ENCODE measurements at regions not wholly inside any gene's neighbourhood (a gene's known extent, or its start where the extent isn't known, plus 50 kb on each side); places are given as distances from the start of the nearest gene placed in this dataset.

DNA sequence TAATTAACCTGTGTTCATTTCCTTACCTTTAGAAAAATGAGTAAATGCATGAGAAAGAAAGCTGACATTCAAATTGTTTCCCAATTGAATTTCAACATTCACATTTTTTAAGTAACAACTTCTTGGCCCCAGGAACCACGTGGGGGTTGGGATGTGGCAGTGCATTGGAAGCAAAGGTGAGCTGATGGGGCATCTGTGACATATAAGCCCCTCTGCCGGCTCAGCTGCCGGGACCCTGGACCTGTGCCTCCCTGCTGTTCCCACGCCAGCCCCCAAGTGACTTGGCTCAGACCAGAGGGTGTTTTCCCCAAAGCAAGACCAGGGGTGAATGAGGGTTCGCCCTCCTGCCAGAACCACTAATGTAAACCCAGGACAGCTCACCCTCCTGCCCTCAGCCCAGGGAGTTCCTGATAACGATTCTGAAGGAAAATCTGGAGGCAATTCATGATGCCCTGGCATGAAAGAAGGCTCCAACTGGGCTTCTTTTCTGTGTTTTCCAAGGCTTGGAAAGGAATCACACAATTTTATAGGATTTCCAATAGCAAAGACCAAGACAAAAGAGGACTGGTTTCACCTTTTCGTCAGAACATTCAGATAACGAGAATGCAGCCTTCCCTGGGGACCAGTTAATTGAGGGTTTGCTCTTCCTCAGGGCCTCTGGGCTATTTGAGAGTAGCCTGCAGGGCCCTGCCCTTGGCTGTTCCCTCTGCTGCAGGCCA is 193.2 kb upstream of the TWIST2 start:
- DNase-seq (ENCODE audit: low read depth) = no peak

DNA sequence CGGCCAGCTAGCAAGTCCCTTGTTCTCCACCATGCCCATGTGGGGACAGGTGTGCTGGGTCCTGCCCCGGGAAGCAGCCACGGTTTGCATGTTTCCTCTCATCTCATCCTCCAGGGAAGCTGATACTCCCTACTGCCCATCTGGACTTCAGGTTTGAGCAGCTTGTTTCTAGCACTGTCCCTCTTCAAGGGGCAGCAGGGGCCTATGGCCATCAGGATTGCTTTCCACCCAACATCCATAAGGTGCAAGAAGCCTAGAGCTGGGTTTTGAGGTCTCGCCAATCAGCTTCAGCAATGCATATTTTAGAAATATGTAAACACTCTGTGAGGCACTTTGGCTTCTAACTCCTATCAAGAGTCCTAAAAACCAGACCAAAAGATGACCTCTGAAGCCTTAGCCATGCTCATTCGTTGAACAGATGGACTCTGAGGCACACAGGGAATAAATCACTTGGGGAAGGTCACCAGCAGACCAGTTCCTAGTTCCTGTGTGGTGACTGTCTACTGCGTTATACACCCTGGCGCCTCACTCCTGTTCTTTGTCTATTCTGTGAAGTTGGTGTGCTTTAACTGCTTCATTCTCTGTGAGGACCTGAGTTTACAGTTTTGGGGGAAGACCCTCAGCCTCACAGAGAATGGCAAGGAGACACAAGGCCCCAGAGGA is 192.6 kb upstream of the TWIST2 start:
- no peak for DNase-seq (ENCODE audit: low read depth)

DNA sequence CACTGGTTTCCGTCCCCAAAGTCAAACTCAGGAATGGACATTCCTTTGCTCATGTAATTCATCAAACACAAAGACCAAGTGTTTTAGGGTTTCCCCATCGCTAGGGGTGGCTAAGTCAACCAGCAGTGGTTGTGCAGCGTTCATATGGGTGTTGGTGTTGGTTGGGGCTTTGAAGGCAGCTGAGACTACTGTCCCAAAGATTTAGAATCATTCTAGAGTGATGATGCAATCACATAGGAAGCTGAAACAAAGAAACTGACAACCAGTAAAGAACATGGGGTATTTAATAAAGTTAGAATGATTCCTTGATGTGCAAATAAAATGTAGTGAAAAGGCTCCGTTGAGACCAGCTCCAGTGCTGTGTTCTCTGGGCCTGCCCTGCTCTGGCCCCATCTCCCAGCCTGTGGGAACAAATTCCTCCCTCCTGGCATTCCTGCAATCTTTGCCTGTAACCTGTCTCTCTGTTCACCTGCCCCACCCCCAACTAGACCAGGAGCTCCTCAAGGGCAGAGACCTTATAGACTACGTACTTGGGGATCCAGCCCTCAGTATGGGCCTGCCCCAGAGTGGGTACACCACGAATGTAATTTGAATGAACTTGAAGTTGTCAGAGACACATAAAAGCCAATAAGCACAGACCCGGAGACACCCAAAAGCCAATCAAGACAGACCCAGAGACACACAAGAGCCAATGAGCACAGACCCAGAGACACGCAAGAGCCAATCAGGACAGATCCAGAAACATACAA is 191.7 kb upstream of the TWIST2 start:
- no peak for DNase-seq (ENCODE audit: low read depth)

DNA sequence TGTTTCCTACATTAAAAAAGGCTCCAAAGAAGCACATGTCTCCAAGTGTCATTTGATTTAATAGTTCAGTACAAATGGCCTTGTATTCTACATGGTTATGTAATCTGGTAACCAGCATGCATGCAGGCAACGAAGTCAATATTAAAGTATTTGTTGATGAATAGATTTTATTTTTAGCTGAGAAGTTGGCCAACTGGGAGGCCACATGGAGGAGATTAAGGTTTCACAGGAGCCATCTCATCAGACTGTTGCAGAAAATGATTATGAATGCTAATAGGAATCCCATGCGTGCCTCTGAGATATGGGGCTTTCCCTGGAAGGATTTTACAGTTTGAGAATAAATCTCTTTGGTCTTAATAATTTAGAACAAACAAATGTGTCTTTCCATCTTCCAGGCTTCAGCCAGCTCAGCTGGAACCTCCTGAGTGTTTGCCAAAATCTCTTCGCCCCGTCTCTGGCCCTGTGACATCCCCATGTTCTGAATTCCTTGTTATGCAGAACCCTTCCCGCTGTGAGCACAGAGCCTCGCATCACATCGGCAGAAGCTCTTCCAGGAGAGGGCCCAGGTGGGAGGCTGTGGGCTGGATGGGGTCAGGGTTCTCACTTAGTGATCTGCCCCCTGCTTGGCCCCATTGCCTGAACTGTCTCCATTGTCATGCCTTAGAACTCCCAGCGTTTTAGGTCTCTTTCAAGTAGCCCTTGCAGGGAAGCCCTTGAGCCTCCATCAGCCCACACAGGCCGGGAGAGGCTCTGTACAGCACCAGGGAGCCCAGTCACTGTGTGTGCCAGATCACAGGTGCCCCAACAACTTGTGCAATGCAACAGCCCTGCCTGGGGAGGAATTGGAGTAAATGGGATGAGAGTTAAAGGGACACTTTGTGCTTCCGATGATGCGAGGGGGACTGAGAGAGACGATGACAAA is 190.5 kb upstream of the TWIST2 start:
- DNase-seq (ENCODE audit: low read depth) = no peak

DNA sequence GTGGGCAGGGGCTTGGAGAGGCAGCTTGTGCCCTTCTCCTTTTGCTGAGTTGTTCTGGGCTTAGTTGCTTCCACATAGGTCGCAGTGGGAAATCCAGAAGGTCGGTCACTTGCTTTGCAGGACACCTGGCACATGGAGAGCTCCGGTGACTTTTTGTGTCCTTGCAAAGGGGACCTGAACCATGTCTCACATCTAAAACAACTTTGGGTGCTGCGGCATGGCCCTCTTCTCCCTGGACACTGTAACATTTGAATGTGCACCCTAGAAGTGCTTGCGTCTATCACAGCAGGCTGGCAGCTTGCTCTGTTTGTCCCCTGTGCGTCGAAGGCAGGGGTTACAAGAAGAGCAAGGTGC is 189.9 kb upstream of the TWIST2 start:
- no peak for DNase-seq (ENCODE audit: low read depth)

DNA sequence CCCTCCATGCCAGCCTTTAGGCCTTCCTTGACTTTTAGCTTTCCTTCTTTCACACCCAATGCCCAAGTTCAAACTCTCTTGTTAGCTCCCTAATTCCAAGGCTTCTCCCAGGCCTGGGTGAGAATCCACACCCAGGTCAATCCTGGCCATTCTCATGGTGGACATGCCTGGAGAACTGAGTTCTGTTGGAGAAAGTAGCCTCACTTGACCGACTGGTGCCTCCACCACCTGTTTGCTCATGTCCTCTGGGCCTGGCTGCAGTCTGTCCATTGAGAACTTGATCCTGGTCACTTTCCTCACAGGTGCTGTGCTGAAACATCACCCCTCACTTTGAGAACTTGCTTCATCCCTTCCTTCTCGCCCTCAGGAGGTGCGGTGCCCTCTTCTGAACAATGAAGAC is 189.1 kb upstream of the TWIST2 start:
- no peak for DNase-seq (ENCODE audit: low read depth)

DNA sequence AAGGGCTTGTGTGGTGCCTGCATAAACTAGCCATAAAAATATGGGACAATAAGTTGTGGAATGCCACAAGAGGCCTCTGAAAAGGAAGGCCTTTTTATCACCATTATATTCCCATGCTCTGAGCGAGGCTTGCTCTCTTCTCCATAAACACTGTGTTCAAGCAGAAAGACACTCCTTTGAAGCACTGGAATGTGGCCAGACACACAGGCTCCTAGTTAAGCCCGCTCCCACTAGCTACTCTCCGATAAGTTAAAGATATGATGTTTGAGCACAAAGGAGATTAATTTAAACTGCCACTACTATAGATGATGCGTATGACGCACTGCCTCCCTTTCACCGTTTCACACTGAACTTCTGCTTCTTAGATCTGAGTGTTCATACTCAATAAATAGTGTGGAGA is 188.7 kb upstream of the TWIST2 start:
- no peak for DNase-seq (ENCODE audit: low read depth)

DNA sequence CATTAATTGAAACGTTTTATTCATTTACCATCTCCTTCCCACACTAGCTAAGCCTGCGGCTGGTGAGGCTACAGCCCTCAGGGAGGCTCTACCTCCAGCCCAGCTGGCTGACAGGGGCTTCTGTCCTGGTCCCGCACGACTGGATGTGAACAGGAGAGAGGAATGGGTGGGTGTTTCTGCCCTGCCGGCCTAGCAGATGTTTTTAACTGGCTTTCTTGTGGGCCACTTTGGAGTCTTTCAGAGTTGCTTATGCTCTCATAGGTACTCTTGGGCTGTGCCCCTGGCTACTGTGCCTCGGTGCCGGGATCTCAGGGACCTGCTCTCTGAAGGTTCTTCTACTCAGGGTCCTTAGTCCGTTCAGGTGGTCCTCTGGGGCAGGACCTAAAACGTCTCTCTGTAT is 184.3 kb upstream of the TWIST2 start:
- no peak for DNase-seq (ENCODE audit: low read depth)

DNA sequence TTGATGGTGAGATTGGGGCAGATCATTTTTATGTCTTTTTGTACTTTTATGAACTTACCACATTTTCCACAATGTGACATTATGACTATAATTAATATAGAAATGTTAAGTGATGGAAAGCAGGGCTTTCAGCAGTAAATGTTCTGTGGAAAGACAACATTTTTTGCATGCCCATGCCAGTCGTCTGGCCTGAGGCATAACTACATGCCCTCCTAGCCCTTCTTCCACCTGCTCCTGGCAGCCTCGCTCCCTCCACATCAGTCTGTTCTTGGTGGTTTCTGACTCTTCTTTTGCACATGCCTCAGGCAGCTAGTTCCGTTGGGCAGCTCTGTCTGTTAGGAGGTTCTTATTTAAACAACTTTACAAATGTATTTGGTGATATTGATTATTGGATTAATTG is 182.0 kb upstream of the TWIST2 start:
- no peak for DNase-seq (ENCODE audit: low read depth)

DNA sequence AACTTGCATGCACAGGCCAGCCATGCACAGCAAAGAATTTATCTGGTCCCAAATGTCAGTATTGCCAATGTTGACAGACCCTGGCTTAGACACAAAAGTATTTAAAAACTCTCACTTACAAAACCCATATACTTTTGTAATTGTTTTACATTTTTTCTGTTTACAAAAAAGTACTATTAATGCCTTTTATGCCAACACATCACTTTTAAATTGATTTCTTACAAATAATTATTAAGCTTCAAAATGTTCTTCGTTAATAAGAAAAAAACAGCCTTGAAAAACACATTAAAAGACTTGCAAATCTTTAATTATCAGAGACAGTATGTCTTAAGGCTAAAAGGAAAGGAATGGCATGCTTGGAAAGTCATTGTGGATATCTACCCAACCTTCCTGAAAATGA is 181.3 kb upstream of the TWIST2 start:
- no peak for DNase-seq (ENCODE audit: low read depth)

DNA sequence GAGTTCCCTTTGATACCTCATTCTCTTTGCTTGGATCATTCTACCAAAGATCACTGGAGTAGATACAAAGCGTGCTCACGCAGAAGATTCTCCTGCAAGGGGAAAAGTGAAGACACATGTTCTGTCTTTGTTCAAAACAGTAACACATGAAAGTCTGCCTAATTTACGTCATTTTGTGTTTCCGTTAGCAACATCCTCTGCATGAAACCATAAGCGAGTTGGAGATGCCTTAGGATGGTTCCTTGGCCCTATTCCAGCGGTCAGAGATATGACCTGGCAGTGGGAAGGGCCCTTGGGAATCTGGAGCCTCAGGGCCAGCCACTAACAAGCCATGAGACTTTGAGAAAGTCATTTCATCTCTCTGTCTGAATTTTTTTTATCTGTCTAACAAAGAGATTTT is 180.9 kb upstream of the TWIST2 start:
- no peak for DNase-seq (ENCODE audit: low read depth)

DNA sequence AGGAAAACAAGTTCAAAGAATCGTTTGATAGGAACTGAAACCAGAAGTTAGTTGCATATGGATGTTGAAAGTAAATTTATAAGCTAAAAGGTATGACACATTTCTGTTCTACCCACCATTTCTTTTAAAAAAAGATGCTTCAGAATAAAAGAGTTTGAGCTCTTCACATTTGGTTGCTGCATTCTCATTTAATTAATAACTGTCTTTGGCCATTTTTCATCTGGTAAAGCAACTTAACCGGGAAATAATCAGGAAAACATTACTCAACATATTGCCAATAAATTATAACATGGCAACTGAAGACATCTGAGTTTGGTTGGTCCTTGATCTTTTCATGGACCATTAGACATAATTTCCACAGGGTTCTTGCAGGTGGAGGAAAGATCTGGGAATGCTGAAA is 180.2 kb upstream of the TWIST2 start:
- DNase-seq (ENCODE audit: low read depth) = no peak

DNA sequence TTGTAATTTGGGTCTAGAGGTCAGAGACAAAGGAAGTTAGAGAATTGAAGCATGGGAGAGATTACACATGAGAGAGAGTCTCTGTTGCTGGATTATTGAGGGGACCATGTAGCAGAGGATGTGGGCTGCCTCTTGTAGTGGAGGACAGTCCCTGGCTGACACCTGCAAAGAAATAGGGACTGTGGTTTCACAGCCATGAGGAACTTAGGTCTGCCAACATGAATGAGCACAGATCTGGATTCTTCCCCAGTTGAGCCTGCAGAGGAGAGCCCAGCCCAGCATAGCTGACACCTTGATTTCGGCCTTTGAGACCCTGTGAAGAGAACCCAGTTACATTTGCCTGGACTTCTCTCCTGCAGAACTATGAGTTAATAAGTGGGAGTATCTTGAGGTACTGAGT is 179.5 kb upstream of the TWIST2 start:
- no peak for DNase-seq (ENCODE audit: low read depth)

DNA sequence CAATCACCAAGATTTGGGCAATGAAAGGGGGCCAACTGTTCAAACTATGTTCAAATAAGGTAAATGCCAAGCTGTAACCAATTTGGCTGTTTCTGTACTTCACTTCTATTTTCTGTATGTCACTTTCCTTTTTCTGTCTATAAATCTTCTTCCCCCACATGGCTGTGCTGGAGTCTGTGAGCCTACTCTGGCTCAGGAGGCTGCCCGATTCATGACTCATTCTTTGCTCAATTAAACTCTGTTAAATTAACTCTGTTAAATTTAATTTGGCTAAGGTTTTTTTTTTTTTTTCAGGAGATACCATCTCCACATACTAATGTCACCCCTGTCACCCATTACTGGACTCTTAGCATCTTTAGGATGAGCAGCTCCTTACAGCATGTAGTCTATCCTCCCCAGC is 178.8 kb upstream of the TWIST2 start:
- no peak for DNase-seq (ENCODE audit: low read depth)

DNA sequence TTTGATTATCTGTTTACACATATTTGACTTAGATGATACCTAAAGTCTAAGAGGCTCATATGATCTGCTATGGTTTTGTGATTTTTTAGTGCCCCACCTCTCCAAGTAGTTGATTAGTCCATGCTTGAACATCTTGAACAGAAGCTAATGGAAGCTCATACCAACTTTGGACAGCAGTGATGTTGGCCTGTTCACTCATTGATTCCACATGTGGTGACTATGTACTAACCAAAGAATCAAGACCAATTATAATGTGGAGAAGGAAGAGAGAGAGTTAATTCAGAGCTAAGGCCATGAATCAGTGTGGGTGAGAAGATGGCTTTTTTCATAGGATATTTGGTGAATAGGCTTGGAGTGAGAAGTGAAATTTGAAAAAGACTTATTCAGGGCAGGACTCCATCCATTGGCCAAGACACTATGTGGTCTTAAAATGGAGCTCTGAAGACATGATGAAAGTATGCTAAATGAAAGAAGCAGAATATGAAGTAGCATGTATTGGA is 178.3 kb upstream of the TWIST2 start:
- no peak for DNase-seq (ENCODE audit: low read depth)

DNA sequence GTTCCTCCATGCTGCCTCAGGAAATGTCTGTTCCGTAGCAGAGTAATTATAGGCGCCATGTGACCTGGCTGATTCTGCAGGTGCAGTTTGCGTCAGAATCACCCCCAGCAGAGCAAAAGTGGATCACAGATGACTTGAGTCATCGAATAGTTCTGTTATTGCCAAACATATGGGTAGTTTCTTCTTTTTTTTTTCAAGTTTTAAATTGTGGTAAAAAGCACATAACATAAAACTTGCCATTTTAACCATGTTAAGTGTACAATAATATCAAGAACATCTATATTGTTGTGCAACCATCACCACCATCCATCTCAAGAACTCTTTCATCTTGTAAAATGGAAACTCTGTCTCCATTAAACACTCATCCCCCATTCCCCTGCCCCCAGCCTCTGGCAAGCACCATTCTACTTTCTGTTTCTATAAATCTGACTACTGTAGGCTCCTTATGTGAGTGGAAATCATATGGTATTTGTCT is 177.7 kb upstream of the TWIST2 start:
- DNase-seq (ENCODE audit: low read depth) = peak; percentile 23

DNA sequence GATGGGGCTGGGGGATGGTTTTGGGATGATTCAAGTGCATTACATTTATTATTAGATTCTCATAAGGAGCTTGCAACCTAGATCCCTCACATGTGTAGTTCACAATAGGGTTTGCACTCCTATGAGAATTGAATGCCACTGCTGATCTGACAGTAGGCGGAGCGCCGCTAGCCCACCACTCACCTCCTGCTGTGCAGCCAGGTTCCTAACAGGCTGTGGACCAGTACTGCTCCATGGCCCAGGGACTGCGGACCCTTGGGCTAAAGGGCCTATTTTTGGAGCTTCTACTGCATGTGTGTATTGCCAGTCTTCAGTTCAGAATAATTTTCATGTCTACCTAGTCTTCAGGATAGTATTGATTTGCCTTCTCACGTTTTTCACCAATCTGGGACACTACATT is 165.3 kb upstream of the TWIST2 start:
- no peak for DNase-seq (ENCODE audit: low read depth)

DNA sequence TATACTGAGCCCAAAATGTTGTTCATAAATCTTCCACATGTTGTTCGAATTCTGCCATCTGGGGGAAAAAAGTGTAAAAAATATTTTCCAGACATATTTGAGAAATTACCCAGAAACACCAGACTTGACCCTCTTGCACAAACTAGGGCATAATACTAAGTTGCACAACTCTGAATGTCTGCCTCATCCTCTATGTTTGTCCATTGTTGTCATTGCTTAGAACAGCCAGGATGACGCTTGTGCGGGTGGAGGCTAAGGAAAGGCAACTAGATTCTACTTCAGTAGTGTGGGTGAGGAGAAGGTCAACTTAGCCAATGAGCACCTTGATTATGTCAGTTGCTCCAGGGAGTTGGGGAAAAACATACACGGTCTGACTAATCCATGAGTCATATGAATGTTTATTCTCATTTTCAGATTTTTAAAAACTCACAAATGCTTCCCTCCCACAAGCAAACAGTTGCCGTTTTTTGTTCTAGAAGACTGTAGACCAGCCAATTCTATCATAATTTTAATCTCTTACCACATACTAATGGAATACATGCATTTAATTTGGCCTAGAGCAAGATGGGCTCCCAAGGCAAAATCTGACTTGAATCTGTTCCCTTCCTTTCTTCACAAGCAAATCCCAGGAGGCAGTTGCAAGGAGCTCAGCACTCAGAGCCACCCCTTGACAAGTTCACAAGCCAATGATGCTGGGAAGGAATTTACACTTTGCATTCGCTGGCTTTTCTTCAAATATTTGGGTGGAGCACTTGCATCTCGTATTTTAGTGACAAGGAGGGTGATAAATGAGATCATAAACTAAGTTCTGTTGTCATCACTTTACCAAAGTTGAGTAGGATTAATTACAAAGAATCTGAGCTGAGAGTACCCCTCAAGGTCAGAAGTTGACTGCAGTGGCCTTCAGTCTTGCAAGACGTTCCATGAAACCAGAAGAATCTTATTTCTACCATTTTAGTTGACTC is 163.2 kb upstream of the TWIST2 start:
- DNase-seq (ENCODE audit: low read depth) = no peak

DNA sequence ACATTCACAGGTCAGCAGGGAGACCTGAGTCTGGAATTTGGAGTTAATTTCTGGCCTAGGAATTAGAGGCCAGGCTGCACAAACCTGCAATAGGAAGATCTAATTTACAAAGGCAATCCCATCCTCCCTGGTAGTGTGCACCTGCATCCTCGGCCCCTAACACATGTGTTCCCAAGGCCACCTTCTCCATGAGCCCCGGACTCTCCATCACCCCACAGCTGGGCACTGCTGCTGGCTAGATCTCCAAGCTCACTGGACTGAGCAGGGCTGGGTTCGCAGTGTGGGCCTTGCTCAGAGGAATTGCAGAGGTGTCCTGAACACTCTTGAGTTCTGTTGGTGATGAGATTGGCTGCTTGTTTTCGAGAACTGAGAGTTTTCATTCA is 162.6 kb upstream of the TWIST2 start:
- DNase-seq (ENCODE audit: low read depth) = no peak

DNA sequence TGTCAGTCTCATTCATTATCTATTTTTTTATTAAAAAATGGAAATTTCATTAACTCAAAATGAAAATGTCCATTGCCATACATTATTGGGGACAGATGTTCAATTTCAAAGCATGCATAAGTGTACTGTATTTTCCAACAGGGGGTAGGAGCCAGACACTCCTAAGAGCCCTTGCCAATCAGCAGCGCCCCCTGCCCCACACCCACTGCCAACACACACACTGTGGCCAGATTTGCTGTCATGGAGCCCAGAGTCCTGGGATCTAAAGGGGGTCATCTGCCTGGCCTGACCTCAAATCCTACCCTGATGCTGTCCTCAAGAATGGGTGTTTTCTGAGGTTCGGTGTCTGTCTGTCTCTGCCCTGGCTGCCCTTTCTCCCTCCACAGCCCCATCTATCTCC is 162.2 kb upstream of the TWIST2 start:
- no peak for DNase-seq (ENCODE audit: low read depth)

DNA sequence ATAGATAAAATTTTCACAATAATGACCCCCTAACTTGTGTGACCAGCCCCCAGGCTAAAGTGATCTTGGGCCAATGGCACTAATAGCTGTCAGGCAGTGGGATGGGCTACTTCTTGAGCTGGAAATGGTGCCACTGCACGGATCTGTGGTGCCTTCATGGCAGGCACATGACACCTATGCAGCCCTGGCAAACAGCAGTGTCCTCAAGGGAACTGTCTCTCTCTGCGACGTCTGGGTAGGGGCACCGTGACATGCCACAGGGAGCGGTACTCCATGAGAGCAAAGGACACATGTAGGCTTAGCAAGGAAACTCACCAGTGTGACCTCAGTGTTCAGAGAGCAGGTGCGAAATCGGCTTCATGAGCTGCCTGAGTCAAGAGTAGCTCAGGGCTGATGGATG is 161.7 kb upstream of the TWIST2 start:
- DNase-seq (ENCODE audit: low read depth) = no peak
